Skin epidermis (tissue), 12 donors: ENCODE measurements at regions not wholly inside any gene's neighbourhood (a gene's known extent, or its start where the extent isn't known, plus 50 kb on each side); places are given as distances from the start of the nearest gene placed in this dataset.
A peak's percentile ranks its signal among the peaks of the same experiment; 100 is the strongest.

Experiments
- H3K27ac ChIP-seq, 21 experiments: fragments of 200-600 bp; sonication (generic) in 11 of 21; one replicate each; pipeline ENCODE4 v1.5.0; 2020; ENCODE audit warnings: mild to moderate bottlenecking in 3 of 21, inconsistent platforms in 2 of 21, moderate library complexity in 2 of 21
- H3K4me3 ChIP-seq, 7 experiments: fragments of 200-600 bp; sonication (generic) in 2 of 7; one replicate each; pipeline ENCODE4 v1.5.0; 2020; ENCODE audit warnings: inconsistent platforms in 2 of 7, mild to moderate bottlenecking in 2 of 7, moderate library complexity in 1 of 7

GRCh38 chr3:150116196-150116595, 145.5 kb upstream of the PFN2 start:
- H3K27ac ChIP-seq = no peak overlapping the region
- H3K4me3 ChIP-seq = no peak overlapping the region

- no peak overlapping the region for H3K27ac ChIP-seq
- H3K4me3 ChIP-seq = no peak overlapping the region
Measured at GRCh38 chr3:150114873-150115540, 144.3 kb upstream of the PFN2 start.

- Histone ChIP-seq H3K27ac (no peak overlapping the region), H3K4me3 (no peak overlapping the region)
Measured at GRCh38 chr3:150114273-150114672, 143.6 kb upstream of the PFN2 start.

- no peak overlapping the region for H3K4me3 ChIP-seq
- H3K27ac ChIP-seq = no peak overlapping the region
Measured at GRCh38 chr3:150110097-150110496, 139.4 kb upstream of the PFN2 start.

- Histone ChIP-seq H3K27ac (peak overlapping the region in 2 of 21 experiments; percentile 8 to 18), H3K4me3 (no peak overlapping the region)
Measured at GRCh38 chr3:150107429-150108175, 136.9 kb upstream of the PFN2 start.

GRCh38 chr3:150106740-150107428, 136.2 kb upstream of the PFN2 start:
- no peak overlapping the region for H3K4me3 ChIP-seq
- peak overlapping the region in 2 of 21 experiments; percentile 8 to 18 for H3K27ac ChIP-seq

GRCh38 chr3:150105886-150106612, 135.4 kb upstream of the PFN2 start:
- no peak overlapping the region for H3K4me3 ChIP-seq
- H3K27ac ChIP-seq = no peak overlapping the region

GRCh38 chr3:150105025-150105424, 134.3 kb upstream of the PFN2 start:
- Histone ChIP-seq H3K27ac (no peak overlapping the region), H3K4me3 (no peak overlapping the region)

- Histone ChIP-seq H3K27ac (no peak overlapping the region), H3K4me3 (no peak overlapping the region)
Measured at GRCh38 chr3:150104564-150104963, 133.9 kb upstream of the PFN2 start.

- H3K4me3 ChIP-seq = no peak overlapping the region
- no peak overlapping the region for H3K27ac ChIP-seq
Measured at GRCh38 chr3:150101016-150101415, 130.3 kb upstream of the PFN2 start.

GRCh38 chr3:150098621-150099020, 127.9 kb upstream of the PFN2 start:
- Histone ChIP-seq H3K4me3 (no peak overlapping the region), H3K27ac (no peak overlapping the region)

- no peak overlapping the region for H3K4me3 ChIP-seq
- no peak overlapping the region for H3K27ac ChIP-seq
Measured at GRCh38 chr3:150097588-150097890, 126.8 kb upstream of the PFN2 start.

GRCh38 chr3:150096700-150097587, 126.2 kb upstream of the PFN2 start:
- no peak overlapping the region for H3K27ac ChIP-seq
- H3K4me3 ChIP-seq = no peak overlapping the region

GRCh38 chr3:150094150-150094933, 123.6 kb upstream of the PFN2 start:
- no peak overlapping the region for H3K4me3 ChIP-seq
- no peak overlapping the region for H3K27ac ChIP-seq

- Histone ChIP-seq H3K27ac (no peak overlapping the region), H3K4me3 (no peak overlapping the region)
Measured at GRCh38 chr3:150091626-150092025, 120.9 kb upstream of the PFN2 start.

- H3K4me3 ChIP-seq = no peak overlapping the region
- no peak overlapping the region for H3K27ac ChIP-seq
Measured at GRCh38 chr3:150090877-150091276, 120.2 kb upstream of the PFN2 start.

- Histone ChIP-seq H3K27ac (no peak overlapping the region), H3K4me3 (no peak overlapping the region)
Measured at GRCh38 chr3:150090006-150090405, 119.3 kb upstream of the PFN2 start.

GRCh38 chr3:150084128-150084527, 113.4 kb upstream of the PFN2 start:
- Histone ChIP-seq H3K4me3 (no peak overlapping the region), H3K27ac (no peak overlapping the region)

GRCh38 chr3:150083655-150084042, 113.0 kb upstream of the PFN2 start:
- H3K27ac ChIP-seq = no peak overlapping the region
- H3K4me3 ChIP-seq = no peak overlapping the region
